ENCODE measurements at regions not wholly inside any gene's neighbourhood (a gene's known extent, or its start where the extent isn't known, plus 50 kb on each side); places are given as distances from the start of the nearest gene placed in this dataset.

DNA sequence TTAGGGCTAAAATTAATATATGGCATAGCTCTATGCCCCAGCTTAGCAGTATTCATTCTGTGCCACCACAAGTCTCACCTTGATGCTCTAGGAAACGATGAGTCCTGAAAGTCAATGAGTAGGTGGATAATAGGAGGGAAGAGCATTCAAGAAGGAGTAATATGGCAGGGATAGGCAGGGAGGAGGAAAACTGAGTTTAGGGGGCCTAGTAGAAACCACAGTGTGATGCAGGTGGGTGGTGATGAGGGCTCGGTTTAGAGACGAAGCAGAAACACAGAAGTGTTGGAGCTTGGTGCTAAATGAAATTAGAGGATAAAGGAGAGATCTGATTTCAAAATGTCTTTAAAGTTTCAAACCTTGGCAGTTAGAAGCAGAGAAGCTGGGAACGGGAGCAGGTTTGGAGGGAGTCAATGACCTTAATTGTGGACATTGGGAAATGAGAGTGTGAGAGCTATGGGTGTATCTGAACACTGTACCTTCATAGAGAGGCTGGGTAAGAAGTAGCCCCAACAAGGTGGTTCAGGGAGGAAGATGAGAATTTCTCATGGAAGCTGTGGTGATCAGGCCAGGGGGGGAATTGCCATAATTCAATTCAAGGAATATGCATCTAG, 144.7 kb upstream of the CPSF6 start:
- no peaks in the 10 kb centered on the region for H3K79me1 ChIP-seq (ENCODE audit: low read depth, low read length)
- H4K5ac ChIP-seq (ENCODE audit: insufficient read length, low read depth, low read length): no peak overlapping the region
- TF ChIP-seq KDM4A (IDR thresholded peaks at IDR 0.05; ENCODE audit: low read depth, low read length, severe bottlenecking) (no peak), SRF (IDR thresholded peaks at IDR 0.05; ENCODE audit: low read depth, low read length) (no peak), FOSL1 (IDR thresholded peaks at IDR 0.05; ENCODE audit: insufficient read depth, low read depth, low read length) (no peak), CHD2 (IDR thresholded peaks at IDR 0.05; ENCODE audit: low read length) (no peak), PHF8 (conservative IDR thresholded peaks at IDR 0.05; ENCODE audit: low read depth, low read length) (no peak)

More for the DNA sequence above, 144.7 kb upstream of the CPSF6 start:
- Histone ChIP-seq H3K23me2 (ENCODE audit: low read depth, low read length) (no peaks in the 10 kb centered on the region), H3K4me2 (ENCODE audit: insufficient read depth in 1 of 2, low read depth in 2 of 2, low read length in 2 of 2) (no peak overlapping the region), H2BK12ac (ENCODE audit: low read depth, low read length) (no peak overlapping the region), H2BK15ac (ENCODE audit: low read length) (no peak overlapping the region), H3K27ac (ENCODE audit: low read depth, low read length) (no peak overlapping the region), H2AK5ac (ENCODE audit: low read depth, low read length) (no peak overlapping the region), H4K20me1 (replicated peaks in 1 of 2; ENCODE audit: control insufficient read depth in 1 of 2, insufficient read depth in 2 of 2, low read length in 2 of 2) (no peaks in the 10 kb centered on the region), H2BK5ac (ENCODE audit: low read depth, low read length) (no peak overlapping the region), H3K56ac (replicated peaks; ENCODE audit: insufficient read length, low read depth, low read length) (no peak overlapping the region), H3K9ac (replicated peaks in 1 of 4; ENCODE audit: extremely low read depth in 1 of 4, low read depth in 3 of 4, low read length in 3 of 4) (no peak overlapping the region), H3K79me2 (ENCODE audit: control insufficient read depth in 1 of 2, insufficient read depth in 2 of 2, low read length in 2 of 2) (no peaks in the 10 kb centered on the region), H2BK20ac (ENCODE audit: low read length) (no peak overlapping the region), H3K23ac (ENCODE audit: insufficient read length) (no peak overlapping the region), H3K4me3 (ENCODE audit: extremely low read depth in 1 of 4, insufficient read depth in 2 of 4, low read depth in 3 of 4, low read length in 4 of 4) (no peak overlapping the region), H3K14ac (ENCODE audit: insufficient read length) (no peak overlapping the region), H3K36me3 (ENCODE audit: control insufficient read depth in 2 of 4, insufficient read depth in 4 of 4, low read length in 3 of 4) (no peaks in the 10 kb centered on the region), H3K18ac (ENCODE audit: extremely low read depth, low read length) (no peak overlapping the region), H3K9me3 (ENCODE audit: insufficient read depth in 2 of 2, low read depth in 1 of 2, low read length in 1 of 2) (no peaks in the 10 kb centered on the region), H2AFZ (ENCODE audit: low read length) (no peak overlapping the region), H4K8ac (ENCODE audit: extremely low read depth, insufficient read depth, low read length) (no peak overlapping the region), H3K27me3 (replicated peaks in 1 of 4; ENCODE audit: control insufficient read depth in 3 of 4, extremely low read depth in 1 of 4, insufficient read depth in 3 of 4, low read length in 3 of 4) (no peaks in the 10 kb centered on the region), H4K91ac (replicated peaks; ENCODE audit: insufficient read length, low read length) (no peak overlapping the region), H2BK120ac (replicated peaks; ENCODE audit: low read depth, low read length) (no peak overlapping the region), H3K4ac (replicated peaks; ENCODE audit: insufficient read length, low read depth, low read length) (no peak overlapping the region), H3K4me1 (replicated peaks in 1 of 4; ENCODE audit: control insufficient read depth in 3 of 4, insufficient read depth in 4 of 4, low read length in 3 of 4) (peaks cover 0 to 17% (median 8%) of the 10 kb centered on the region in 4 experiments; a peak in 3 of 7 replicates)
- ChIA-PET POLR2A (ENCODE audit: partially characterized antibody) (no interaction called here), CTCF (ENCODE audit: partially characterized antibody) (interaction anchor here (0.6 to 1.7 kb wide), 3 partner anchors 65 to 487 kb away, joined by 3 read pairs; no protein-coding TSS in a partner anchor)
- WGBS, 2 experiments (ENCODE audit: extremely low coverage in 1 of 2, insufficient coverage in 1 of 2, insufficient read length in 1 of 2, insufficient replicate concordance in 2 of 2, low coverage in 1 of 2, low lambda C conversion rate in 2 of 2, missing lambda C conversion rate in 1 of 2): 65% methylated on average over 4 of the region's 4 CpGs; no CpG with 5 or more reads in 1 of the 2 experiments
- FAIRE-seq (no peak), DNase-seq (ENCODE audit: low read depth in 1 of 2, low spot score in 2 of 2) (no peak)
